HepG2 (cell line): ENCODE measurements at regions not wholly inside any gene's neighbourhood (a gene's known extent, or its start where the extent isn't known, plus 50 kb on each side); places are given as distances from the start of the nearest gene placed in this dataset.

Experiments used
- AKNA ChIP-seq: sonication (generic); formaldehyde crosslinking; IDR thresholded peaks from 2 replicates; pipeline ENCODE4 v1.4.0; 2020; ENCODE audit warnings: missing genetic modification reagents, borderline replicate concordance
- CEBPB ChIP-seq: IDR thresholded peaks from 2 replicates; pipeline ENCODE4 v1.6.1; 2011; ENCODE audit warnings: low read depth, low read length, improper control_type of control experiment, borderline replicate concordance
- DNMT1 ChIP-seq: sonication (generic); formaldehyde crosslinking; IDR thresholded peaks from 2 replicates; pipeline ENCODE4 v1.5.1; 2020; ENCODE audit warnings: mild to moderate bottlenecking, missing genetic modification reagents
- E2F2 ChIP-seq: sonication (generic); formaldehyde crosslinking; IDR thresholded peaks from 2 replicates; pipeline ENCODE4 v1.4.0; 2020; ENCODE audit warnings: missing genetic modification reagents, borderline replicate concordance
- FOXA3 ChIP-seq: IDR thresholded peaks from 2 replicates; pipeline ENCODE4 v1.6.1; 2016; ENCODE audit warnings: missing genetic modification reagents, missing compliant biosample characterization
- GABPA ChIP-seq, 2 experiments: IDR thresholded peaks; 2 replicates each; pipeline ENCODE4 v1.6.1; 2011 to 2016; ENCODE audit warnings: low read depth in 2 of 2, low read length in 1 of 2, missing biosample characterization in 1 of 2, missing genetic modification characterization in 1 of 2
- JDP2 ChIP-seq: sonication (generic); formaldehyde crosslinking; IDR thresholded peaks from 2 replicates; pipeline ENCODE4 v1.8.1; 2022; ENCODE audit warnings: missing genetic modification reagents, borderline replicate concordance
- MEF2D ChIP-seq: sonication (generic); formaldehyde crosslinking; IDR thresholded peaks from 2 replicates; pipeline ENCODE4 v1.5.1; 2020; ENCODE audit warnings: mild to moderate bottlenecking, missing genetic modification reagents
- MEIS2 ChIP-seq: sonication (generic); formaldehyde crosslinking; IDR thresholded peaks from 2 replicates; pipeline ENCODE4 v1.9.0; 2021; ENCODE audit warnings: mild to moderate bottlenecking, missing genetic modification reagents
- MIER2 ChIP-seq: IDR thresholded peaks from 2 replicates; pipeline ENCODE4 v1.6.1; 2016; ENCODE audit warnings: missing biosample characterization, missing genetic modification reagents
- MYC ChIP-seq: sonication (generic); formaldehyde crosslinking; IDR thresholded peaks from 2 replicates; pipeline ENCODE4 v1.9.0; 2021; ENCODE audit warnings: missing genetic modification reagents, borderline replicate concordance
- NAIF1 ChIP-seq: sonication (generic); formaldehyde crosslinking; IDR thresholded peaks from 2 replicates; pipeline ENCODE4 v1.5.0; 2020; ENCODE audit warnings: mild to moderate bottlenecking, missing genetic modification reagents, borderline replicate concordance
- NFIB ChIP-seq: sonication (generic); formaldehyde crosslinking; IDR thresholded peaks from 2 replicates; pipeline ENCODE4 v1.9.0; 2021; ENCODE audit warnings: missing genetic modification reagents, mild to moderate bottlenecking, borderline replicate concordance
- NFKB2 ChIP-seq: sonication (generic); formaldehyde crosslinking; IDR thresholded peaks from 2 replicates; pipeline ENCODE4 v1.4.0; 2020; ENCODE audit warnings: missing genetic modification reagents, borderline replicate concordance
- NKX3-1 ChIP-seq: sonication (generic); formaldehyde crosslinking; IDR thresholded peaks from 2 replicates; pipeline ENCODE4 v1.5.0; 2020; ENCODE audit warnings: missing genetic modification reagents
- RFX1 ChIP-seq: fragments of 450-650 bp; IDR thresholded peaks from 2 replicates; pipeline ENCODE4 v1.6.1; 2017
- THRA ChIP-seq: sonication (generic); formaldehyde crosslinking; IDR thresholded peaks from 2 replicates; pipeline ENCODE4 v1.4.0; 2020; ENCODE audit warnings: missing genetic modification reagents, borderline replicate concordance
- ZNF577 ChIP-seq: sonication (generic); formaldehyde crosslinking; IDR thresholded peaks from 2 replicates; pipeline ENCODE4 v1.4.0; 2020; ENCODE audit warnings: mild to moderate bottlenecking, low read depth, missing genetic modification reagents, borderline replicate concordance
- ZNF644 ChIP-seq: IDR thresholded peaks from 2 replicates; pipeline ENCODE4 v1.6.1; 2016; ENCODE audit warnings: low read depth
- TF ChIP-seq, protein P1 (sequence below): sonication (generic); formaldehyde crosslinking; IDR thresholded peaks from 2 replicates; pipeline ENCODE4 v1.4.0; 2020; ENCODE audit warnings: missing genetic modification reagents

DNA sequence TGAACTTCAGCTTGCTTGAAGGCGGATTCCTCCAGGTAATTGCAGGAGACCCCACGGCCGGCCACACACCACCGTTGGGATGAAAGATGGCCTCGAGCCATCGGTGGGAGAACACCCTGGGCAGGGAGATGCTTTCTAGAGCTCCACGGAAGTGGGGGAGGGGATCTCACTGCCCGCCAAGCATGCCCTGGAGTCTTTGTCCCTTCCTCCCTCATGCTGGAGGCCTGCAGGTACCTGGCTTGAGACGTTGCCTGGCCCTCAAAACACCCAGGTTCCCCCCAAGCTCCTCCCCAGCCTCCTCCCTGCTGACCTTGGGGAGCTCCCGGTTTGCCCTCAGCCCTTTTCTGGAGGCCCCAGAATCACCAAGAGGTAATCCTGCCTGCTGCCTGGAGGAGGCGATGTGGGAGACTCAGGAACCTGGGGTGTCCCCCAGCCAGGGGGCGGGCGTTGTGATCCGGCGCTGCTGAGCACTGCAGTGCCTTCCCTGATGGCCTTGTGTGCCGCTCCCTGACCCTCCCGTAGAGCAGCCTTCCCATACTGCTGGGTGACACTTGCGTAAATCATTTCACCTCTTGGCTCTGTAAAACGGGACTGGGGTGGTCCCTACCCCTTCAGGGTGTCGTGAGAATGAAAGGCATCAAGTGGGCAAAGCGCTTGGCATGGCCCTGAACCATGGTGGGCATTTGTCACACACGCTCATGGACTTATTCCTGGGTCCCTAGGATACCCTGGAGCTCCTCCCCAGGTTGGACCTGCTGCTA lies 91.4 kb downstream of the CEBPB start (continued):
- TF ChIP-seq THRA = peak; percentile 59; the same call in 1 of the 2 replicates
- TF ChIP-seq FOXA3 (CRISPR knock-in tag) = peak; percentile 25; the same call in 1 of the 2 replicates
- TF ChIP-seq CEBPB = 0 out of 2 replicates have a peak, but pooled peaks have one; percentile 20
- TF ChIP-seq JDP2 = no peak
- 0 out of 2 replicates have a peak, but pooled peaks have one; percentile 50 for TF ChIP-seq MIER2 (CRISPR knock-in tag)
- peak; percentile 66; the same call in 1 of the 2 replicates for TF ChIP-seq DNMT1 (CRISPR knock-in tag)
- TF ChIP-seq NKX3-1 (CRISPR knock-in tag) = no peak
- TF ChIP-seq MEF2D (CRISPR knock-in tag) = no peak
- peak; percentile 92; the same call in 1 of the 2 replicates for TF ChIP-seq NFIB (CRISPR knock-in tag)
- TF ChIP-seq AKNA (CRISPR knock-in tag) = no peak
- TF ChIP-seq NFKB2 = 0 out of 2 replicates have a peak, but pooled peaks have one; percentile 30
- TF ChIP-seq MEIS2 (CRISPR knock-in tag) = 0 out of 2 replicates have a peak, but pooled peaks have one; percentile 31
- no peak for TF ChIP-seq ZNF644 (CRISPR knock-in tag)
- no peak for TF ChIP-seq NAIF1
- no peak for TF ChIP-seq MYC
- TF ChIP-seq GABPA (IDR thresholded peaks at IDR 0.05; ENCODE audit: low read depth, low read length) = no peak
- peak; percentile 34; the same call in 1 of the 2 replicates for TF ChIP-seq GABPA (CRISPR knock-in tag; IDR thresholded peaks at IDR 0.05; ENCODE audit: low read depth)
- TF ChIP-seq E2F2 = no peak
- TF ChIP-seq, protein P1, sequence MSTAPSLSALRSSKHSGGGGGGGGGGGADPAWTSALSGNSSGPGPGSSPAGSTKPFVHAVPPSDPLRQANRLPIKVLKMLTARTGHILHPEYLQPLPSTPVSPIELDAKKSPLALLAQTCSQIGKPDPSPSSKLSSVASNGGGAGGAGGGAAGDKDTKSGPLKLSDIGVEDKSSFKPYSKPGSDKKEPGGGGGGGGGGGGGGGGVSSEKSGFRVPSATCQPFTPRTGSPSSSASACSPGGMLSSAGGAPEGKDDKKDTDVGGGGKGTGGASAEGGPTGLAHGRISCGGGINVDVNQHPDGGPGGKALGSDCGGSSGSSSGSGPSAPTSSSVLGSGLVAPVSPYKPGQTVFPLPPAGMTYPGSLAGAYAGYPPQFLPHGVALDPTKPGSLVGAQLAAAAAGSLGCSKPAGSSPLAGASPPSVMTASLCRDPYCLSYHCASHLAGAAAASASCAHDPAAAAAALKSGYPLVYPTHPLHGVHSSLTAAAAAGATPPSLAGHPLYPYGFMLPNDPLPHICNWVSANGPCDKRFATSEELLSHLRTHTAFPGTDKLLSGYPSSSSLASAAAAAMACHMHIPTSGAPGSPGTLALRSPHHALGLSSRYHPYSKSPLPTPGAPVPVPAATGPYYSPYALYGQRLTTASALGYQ (CRISPR knock-in tag) = no peak
- TF ChIP-seq RFX1 = no peak
- 0 out of 2 replicates have a peak, but pooled peaks have one; percentile 26 for TF ChIP-seq ZNF577 (CRISPR knock-in tag)
